A549 (cell line): ENCODE measurements at regions not wholly inside any gene's neighbourhood (a gene's known extent, or its start where the extent isn't known, plus 50 kb on each side); places are given as distances from the start of the nearest gene placed in this dataset.

Experiments used
- ATAC-seq, 2 experiments: fragments of 200-7000 bp in 1 of 2; fragments of >200 bp in 1 of 2; cut with Nextera tagmentation in 1 of 2; cut with Tn5 transposase in 1 of 2; 3 replicates each; pipeline versions ENCODE4 v1.8.0 to v1.9.1; 2018 to 2020; ENCODE audit warnings: mild to moderate bottlenecking in 1 of 2, moderate library complexity in 1 of 2
- CTCF ChIA-PET: fragments of 300-600 bp; sonication (Branson Sonifier 250); formaldehyde crosslinking; extraction: SDS; loops from one replicate; lab custom pipeline; 2021; ENCODE audit warnings: antibody characterized with exemption, inconsistent platforms; lab: Yijun Ruan, JAX
- POLR2A ChIA-PET: fragments of 350-600 bp; formaldehyde crosslinking; extraction: SDS; loops from one replicate; lab custom pipeline; 2021; ENCODE audit warnings: antibody characterized with exemption, inconsistent platforms; lab: Yijun Ruan, JAX
- DNase-seq, 2 experiments: peaks; one replicate each; pipeline versions ENCODE4 v3.0.0 to v3.0.0-alpha.2; 2011 to 2016; ENCODE audit warnings: low read depth in 1 of 2, low spot score in 1 of 2
- FAIRE-seq: peaks from 2 replicates; lab custom pipeline; 2011; peaks lifted over from hg19 to GRCh38; lab: Jason Lieb, UNC
- H3K27ac ChIP-seq, 2 experiments: fragments of >200 bp; sonication (Bioruptor Twin); formaldehyde crosslinking; 3 replicates each; pipeline ENCODE4 v1.5.1; 2016 to 2017
- H3K4me1 ChIP-seq: fragments of >200 bp; sonication (Bioruptor Twin); formaldehyde crosslinking; 3 replicates; pipeline ENCODE4 v1.6.1; 2016
- H3K4me2 ChIP-seq: fragments of >200 bp; sonication (Bioruptor Twin); formaldehyde crosslinking; 3 replicates; pipeline ENCODE4 v1.6.1; 2016
- H3K4me3 ChIP-seq: fragments of >200 bp; sonication (Bioruptor Twin); formaldehyde crosslinking; 3 replicates; pipeline ENCODE4 v1.5.1; 2016
- H3K9me3 ChIP-seq: fragments of >200 bp; sonication (Bioruptor Twin); formaldehyde crosslinking; 3 replicates; pipeline ENCODE4 v1.6.1; 2016
- ATOH8 ChIP-seq: fragments of 250-450 bp; sonication (Bioruptor Pico); IDR thresholded peaks from 2 replicates; pipeline ENCODE4 v1.5.0; 2020; ENCODE audit warnings: low read depth, mild to moderate bottlenecking, moderate library complexity
- BHLHE40 ChIP-seq: IDR thresholded peaks from 2 replicates; pipeline ENCODE4 v1.6.1; 2012; ENCODE audit warnings: low read depth, low read length, inconsistent platforms
- CBX2 ChIP-seq: fragments of 200-600 bp; sonication (generic); IDR thresholded peaks from 2 replicates; pipeline ENCODE4 v1.6.1; 2016; ENCODE audit warnings: low read depth, mild to moderate bottlenecking, borderline replicate concordance
- CEBPB ChIP-seq, 2 experiments: fragments of >200 bp in 1 of 2; sonication (Bioruptor Twin) in 1 of 2; formaldehyde crosslinking in 1 of 2; IDR thresholded peaks; 2 replicates each; pipeline ENCODE4 v1.6.1; 2012 to 2016
- CHD2 ChIP-seq: fragments of 150-350 bp; IDR thresholded peaks from 2 replicates; pipeline ENCODE4 v1.6.1; 2014; ENCODE audit warnings: low read length; ENCODE audit not compliant: partially characterized antibody
- CTCF ChIP-seq: fragments of >200 bp; sonication (Bioruptor Twin); formaldehyde crosslinking; IDR thresholded peaks from 3 replicates; pipeline ENCODE4 v1.5.1; 2016
- EHF ChIP-seq: fragments of 250-450 bp; sonication (Bioruptor Pico); IDR thresholded peaks from 2 replicates; pipeline ENCODE4 v1.5.0; 2020; ENCODE audit warnings: mild to moderate bottlenecking
- ELK1 ChIP-seq: fragments of 150-350 bp; IDR thresholded peaks from 2 replicates; pipeline ENCODE4 v1.6.1; 2014; ENCODE audit warnings: low read depth, mild to moderate bottlenecking, low read length
- EP300 ChIP-seq, 2 experiments: fragments of >200 bp; sonication (Bioruptor Twin); formaldehyde crosslinking; IDR thresholded peaks; 2 replicates in 1 of 2; 3 replicates in 1 of 2; pipeline ENCODE4 v1.6.1; 2016 to 2017
- ESRRA ChIP-seq: fragments of 150-350 bp; IDR thresholded peaks from 2 replicates; pipeline ENCODE4 v1.6.1; 2014; ENCODE audit warnings: mild to moderate bottlenecking, low read length, borderline replicate concordance
- FOSL2 ChIP-seq, 2 experiments: fragments of 450-650 bp in 1 of 2; fragments of >200 bp in 1 of 2; sonication (Bioruptor Twin) in 1 of 2; formaldehyde crosslinking; IDR thresholded peaks; 2 replicates each; pipeline versions ENCODE4 v1.5.0 to v1.6.1; 2016 to 2020; ENCODE audit warnings: mild to moderate bottlenecking in 1 of 2, moderate library complexity in 1 of 2
- FOXS1 ChIP-seq: fragments of 250-450 bp; sonication (Bioruptor Pico); IDR thresholded peaks from 2 replicates; pipeline ENCODE4 v1.5.0; 2020; ENCODE audit warnings: mild to moderate bottlenecking, moderate library complexity
- HES2 ChIP-seq: fragments of >200 bp; sonication (Bioruptor Twin); formaldehyde crosslinking; IDR thresholded peaks from 2 replicates; pipeline ENCODE4 v1.6.1; 2016
- HEYL ChIP-seq: fragments of 250-450 bp; sonication (Bioruptor Pico); IDR thresholded peaks from 2 replicates; pipeline ENCODE4 v1.8.0; 2021; ENCODE audit warnings: mild to moderate bottlenecking, moderate library complexity
- HOXA7 ChIP-seq: fragments of 250-450 bp; sonication (Bioruptor Pico); IDR thresholded peaks from 2 replicates; pipeline ENCODE4 v1.5.0; 2020; ENCODE audit warnings: mild to moderate bottlenecking, moderate library complexity
- HOXB13 ChIP-seq: fragments of 250-450 bp; sonication (Bioruptor Pico); IDR thresholded peaks from 2 replicates; pipeline ENCODE4 v1.5.0; 2020; ENCODE audit warnings: low read depth, mild to moderate bottlenecking, moderate library complexity
- HOXB5 ChIP-seq: fragments of 250-450 bp; sonication (Bioruptor Pico); IDR thresholded peaks from 2 replicates; pipeline ENCODE4 v1.5.0; 2020; ENCODE audit warnings: mild to moderate bottlenecking, moderate library complexity
- JUN ChIP-seq, 2 experiments: fragments of >200 bp; sonication (Bioruptor Twin); formaldehyde crosslinking; IDR thresholded peaks; 2 replicates in 1 of 2; 3 replicates in 1 of 2; pipeline ENCODE4 v1.6.1; 2016 to 2017
- KDM5A ChIP-seq: fragments of 200-600 bp; sonication (generic); IDR thresholded peaks from 2 replicates; pipeline ENCODE4 v1.6.1; 2016; ENCODE audit warnings: antibody characterized with exemption, mild to moderate bottlenecking
- MAZ ChIP-seq: fragments of 150-350 bp; IDR thresholded peaks from 2 replicates; pipeline ENCODE4 v1.6.1; 2014; ENCODE audit warnings: antibody characterized with exemption, low read depth, low read length, borderline replicate concordance
- MYC ChIP-seq: IDR thresholded peaks from 2 replicates; pipeline ENCODE4 v1.6.1; 2012; ENCODE audit warnings: mild to moderate bottlenecking, inconsistent platforms, low read length, improper control_type of control experiment, borderline replicate concordance
- NFE2L2 ChIP-seq: fragments of 150-350 bp; conservative IDR thresholded peaks from 2 replicates; pipeline ENCODE4 v1.6.1; 2014; ENCODE audit warnings: low read length
- NPAS2 ChIP-seq: fragments of 250-450 bp; sonication (Bioruptor Pico); IDR thresholded peaks from 2 replicates; pipeline ENCODE4 v1.8.0; 2022; ENCODE audit warnings: mild to moderate bottlenecking, moderate library complexity, borderline replicate concordance
- NR3C1 ChIP-seq: fragments of >200 bp; sonication (Bioruptor Twin); formaldehyde crosslinking; IDR thresholded peaks from 3 replicates; pipeline ENCODE4 v1.6.1; 2017
- RARB ChIP-seq: fragments of 250-450 bp; sonication (Bioruptor Pico); IDR thresholded peaks from 2 replicates; pipeline ENCODE4 v1.8.0; 2021; ENCODE audit warnings: mild to moderate bottlenecking, moderate library complexity
- RCOR1 ChIP-seq: fragments of 150-350 bp; IDR thresholded peaks from 2 replicates; pipeline ENCODE4 v1.6.1; 2014; ENCODE audit warnings: antibody characterized with exemption, low read length, low read depth
- RFX5 ChIP-seq: fragments of 450-650 bp; IDR thresholded peaks from 2 replicates; pipeline ENCODE4 v1.7.1; 2014; ENCODE audit warnings: antibody characterized with exemption, mild to moderate bottlenecking, moderate library complexity
- SMC3 ChIP-seq: fragments of >200 bp; sonication (Bioruptor Twin); formaldehyde crosslinking; IDR thresholded peaks from 3 replicates; pipeline ENCODE4 v1.6.1; 2018; ENCODE audit warnings: inconsistent platforms
- TFCP2L1 ChIP-seq: fragments of 250-450 bp; sonication (Bioruptor Pico); IDR thresholded peaks from 2 replicates; pipeline ENCODE4 v1.5.0; 2021; ENCODE audit warnings: mild to moderate bottlenecking
- TP53 ChIP-seq: fragments of 250-450 bp; sonication (Bioruptor Pico); IDR thresholded peaks from 2 replicates; pipeline ENCODE4 v1.5.0; 2021; ENCODE audit warnings: mild to moderate bottlenecking, moderate library complexity
- USF2 ChIP-seq: fragments of 450-650 bp; IDR thresholded peaks from 2 replicates; pipeline ENCODE4 v1.6.1; 2014; ENCODE audit warnings: antibody characterized with exemption
- ZFP36 ChIP-seq: fragments of 450-650 bp; IDR thresholded peaks from 2 replicates; pipeline ENCODE4 v1.6.1; 2014; ENCODE audit warnings: borderline replicate concordance; ENCODE audit not compliant: partially characterized antibody
- ZSCAN20 ChIP-seq: fragments of 250-450 bp; sonication (Bioruptor Pico); IDR thresholded peaks from 2 replicates; pipeline ENCODE4 v1.8.0; 2022; ENCODE audit warnings: mild to moderate bottlenecking, moderate library complexity
- WGBS: methylation state at CpG from one replicate; pipeline ENCODE4 v1.1.6; 2017; ENCODE audit errors: missing lambda C conversion rate; 5-methylcytosine and 5-hydroxymethylcytosine counted together

- H3K4me1 ChIP-seq = no peaks in the 10 kb centered on the region
- H3K4me2 ChIP-seq = no peak overlapping the region
- FAIRE-seq (no peak), ATAC-seq (no peak), DNase-seq (no peak)
- CTCF ChIA-PET = interaction anchor here (0.6 kb wide), 2 partner anchors 22 to 281 kb away, joined by 3 read pairs; no protein-coding TSS in a partner anchor
- no peak overlapping the region for H3K4me3 ChIP-seq
- POLR2A ChIA-PET = no interaction called here
- H3K27ac ChIP-seq = no peak overlapping the region
- H3K9me3 ChIP-seq = no peaks in the 10 kb centered on the region
- WGBS = 79% methylated on average over 18 of the region's 24 CpGs
- TF ChIP-seq TP53 (CRISPR knock-in tag) = no peak
- TF ChIP-seq HOXB5 (CRISPR knock-in tag) = no peak
- TF ChIP-seq HES2 = no peak
- no peak for TF ChIP-seq ELK1
- no peak for TF ChIP-seq FOXS1 (CRISPR knock-in tag)
- no peak for TF ChIP-seq CEBPB (IDR thresholded peaks at IDR 0.05)
- no peak for TF ChIP-seq TFCP2L1 (CRISPR knock-in tag)
- TF ChIP-seq HOXA7 (CRISPR knock-in tag) = no peak
- no peak for TF ChIP-seq NPAS2 (CRISPR knock-in tag)
- TF ChIP-seq ZSCAN20 (CRISPR knock-in tag) = no peak
- TF ChIP-seq HEYL (CRISPR knock-in tag) = no peak
- no peak for TF ChIP-seq FOSL2 (IDR thresholded peaks at IDR 0.05)
- TF ChIP-seq FOSL2 (CRISPR knock-in tag; IDR thresholded peaks at IDR 0.05) = no peak
- TF ChIP-seq ESRRA = no peak
- TF ChIP-seq CTCF = no peak
- no peak for TF ChIP-seq SMC3
- no peak for TF ChIP-seq RCOR1
- TF ChIP-seq MYC = no peak
- no peak for TF ChIP-seq CBX2
- no peak for TF ChIP-seq RARB (CRISPR knock-in tag)
- no peak for TF ChIP-seq CHD2
Measured at GRCh38 chr2:240293557-240294461, 141.7 kb upstream of the GPC1 start.

- POLR2A ChIA-PET = no interaction called here
- ATAC-seq (no peak), FAIRE-seq (no peak)
- H3K4me1 ChIP-seq = no peaks in the 10 kb centered on the region
- no peak overlapping the region for H3K4me2 ChIP-seq
- H3K27ac ChIP-seq = no peak overlapping the region
- no peak for TF ChIP-seq KDM5A
- no peak for TF ChIP-seq NFE2L2
- TF ChIP-seq ZFP36 = no peak
- TF ChIP-seq RFX5 = no peak
- no peak for TF ChIP-seq USF2
- no peak for TF ChIP-seq CEBPB (IDR thresholded peaks at IDR 0.05)
- no peak for TF ChIP-seq MYC
- TF ChIP-seq EHF (CRISPR knock-in tag) = no peak
- no peak for TF ChIP-seq SMC3
- TF ChIP-seq HOXB13 = no peak
- no peak for TF ChIP-seq MAZ
- TF ChIP-seq BHLHE40 = no peak
- TF ChIP-seq ATOH8 (CRISPR knock-in tag) = no peak
- no peak for TF ChIP-seq FOSL2 (IDR thresholded peaks at IDR 0.05)
- no peak for TF ChIP-seq FOSL2 (CRISPR knock-in tag; IDR thresholded peaks at IDR 0.05)
- TF ChIP-seq NR3C1 = no peak
- TF ChIP-seq JUN (IDR thresholded peaks at IDR 0.05) = no peak
- no peak for TF ChIP-seq EP300 (IDR thresholded peaks at IDR 0.05)
- TF ChIP-seq, all 56 proteins: peak for 0
- Histone ChIP-seq H3K9me3 (no peaks in the 10 kb centered on the region), H3K4me3 (no peak overlapping the region)
- CTCF ChIA-PET = interaction anchor here (0.6 kb wide), 1 partner anchor 22 kb away, joined by 3 read pairs; no protein-coding TSS in a partner anchor
- DNase-seq = no peak
- 47% methylated on average over 5 of the region's 5 CpGs for WGBS
Measured at GRCh38 chr2:240294514-240294913, 140.9 kb upstream of the GPC1 start.
